HEK293T (cell line): ENCODE measurements at regions not wholly inside any gene's neighbourhood (a gene's known extent, or its start where the extent isn't known, plus 50 kb on each side); places are given as distances from the start of the nearest gene placed in this dataset.

ENCODE experiments used
- BHLHE40 ChIP-seq: fragments of 450-650 bp; IDR thresholded peaks from 2 replicates; pipeline ENCODE4 v1.6.1; 2016; ENCODE audit warnings: mild to moderate bottlenecking, moderate library complexity, borderline replicate concordance
- HDGF ChIP-seq: fragments of 450-650 bp; IDR thresholded peaks from 2 replicates; pipeline ENCODE4 v1.6.1; 2017; ENCODE audit warnings: antibody characterized with exemption, borderline replicate concordance
- LEF1 ChIP-seq: fragments of 450-650 bp; IDR thresholded peaks from 2 replicates; pipeline ENCODE4 v1.6.1; 2017; ENCODE audit warnings: mild to moderate bottlenecking, borderline replicate concordance

DNA sequence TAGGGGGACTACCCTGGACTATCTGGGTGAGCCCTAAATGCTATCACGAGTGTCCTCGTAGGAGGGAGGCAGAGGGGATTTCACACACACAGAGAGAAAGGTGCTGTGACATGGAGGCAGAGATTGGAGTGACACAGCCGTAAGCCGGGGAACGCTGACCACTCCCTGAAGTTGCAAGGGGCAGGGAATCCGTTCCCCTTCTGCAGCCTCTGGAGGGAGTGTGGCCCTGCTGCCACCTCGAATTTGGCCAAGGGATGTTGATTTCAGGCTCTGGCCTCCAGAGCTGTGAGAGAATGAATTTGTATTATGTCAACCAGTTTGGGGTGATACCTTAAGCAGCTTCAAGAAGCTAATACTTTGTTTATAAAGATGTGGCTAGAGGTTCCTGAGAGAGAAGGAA lies 137.7 kb downstream of the ACTL8 start:
- TF ChIP-seq BHLHE40, result no peak
- TF ChIP-seq HDGF, result no peak
- no peak for TF ChIP-seq LEF1
